Endodermal cell (in vitro differentiated cells): ENCODE measurements at regions not wholly inside any gene's neighbourhood (a gene's known extent, or its start where the extent isn't known, plus 50 kb on each side); places are given as distances from the start of the nearest gene placed in this dataset.
A peak's percentile ranks its signal among the peaks of the same experiment; 100 is the strongest.

ENCODE experiments used
- DNase-seq: peaks from one replicate; pipeline ENCODE4 v3.0.0-alpha.2; 2017
- H3K27ac ChIP-seq: 2 replicates; pipeline ENCODE4 v1.5.1; 2013; ENCODE audit warnings: mild to moderate bottlenecking, low read depth, low read length, moderate library complexity
- H3K27me3 ChIP-seq: 2 replicates; pipeline ENCODE4 v1.6.1; 2013; ENCODE audit warnings: mild to moderate bottlenecking, low read length, moderate library complexity; ENCODE audit not compliant: insufficient read depth, control insufficient read depth, poor library complexity, severe bottlenecking
- H3K36me3 ChIP-seq: 2 replicates; pipeline ENCODE4 v1.7.0; 2013; ENCODE audit warnings: mild to moderate bottlenecking, low read length, moderate library complexity; ENCODE audit not compliant: control insufficient read depth, insufficient read depth
- H3K4me1 ChIP-seq: one replicate; pipeline ENCODE4 v1.7.0; 2013; ENCODE audit warnings: low read length; ENCODE audit not compliant: control insufficient read depth, insufficient read depth
- H3K4me3 ChIP-seq: 2 replicates; pipeline ENCODE4 v1.5.1; 2013; ENCODE audit warnings: mild to moderate bottlenecking, low read length, moderate library complexity
- H3K9ac ChIP-seq: 2 replicates; pipeline ENCODE4 v1.6.1; 2013; ENCODE audit warnings: mild to moderate bottlenecking, low read length, moderate library complexity; ENCODE audit not compliant: poor library complexity, severe bottlenecking; ENCODE audit errors: extremely low read depth
- H3K9me3 ChIP-seq: 2 replicates; pipeline ENCODE4 v1.6.1; 2013; ENCODE audit warnings: mild to moderate bottlenecking, low read length, moderate library complexity; ENCODE audit not compliant: control insufficient read depth
- H3K27ac Mint-ChIP-seq: 2 replicates; pipeline ENCODE4 v1.8.0; 2020; ENCODE audit warnings: mixed read lengths
- H3K27me3 Mint-ChIP-seq: 2 replicates; pipeline ENCODE4 v1.8.0; 2021; ENCODE audit warnings: mild to moderate bottlenecking, mixed read lengths; ENCODE audit not compliant: insufficient read depth
- H3K36me3 Mint-ChIP-seq: 2 replicates; pipeline ENCODE4 v1.8.0; 2020; ENCODE audit warnings: low read depth, mixed read lengths
- H3K4me1 Mint-ChIP-seq: 2 replicates; pipeline ENCODE4 v1.8.0; 2020; ENCODE audit warnings: mixed read lengths
- H3K4me3 Mint-ChIP-seq: 2 replicates; pipeline ENCODE4 v1.8.0; 2020; ENCODE audit warnings: mild to moderate bottlenecking, moderate library complexity, mixed read lengths
- H3K9me3 Mint-ChIP-seq: 2 replicates; pipeline ENCODE4 v1.8.0; 2020; ENCODE audit warnings: mild to moderate bottlenecking, mixed read lengths
- WGBS, 2 experiments: methylation state at CpG; one replicate each; pipeline versions ENCODE4 v1.1.5 to v1.1.7; 2013; ENCODE audit warnings: missing lambda C conversion rate in 2 of 2, mixed read lengths in 1 of 2; ENCODE audit not compliant: insufficient coverage in 1 of 2, insufficient read length in 1 of 2; 5-methylcytosine and 5-hydroxymethylcytosine counted together
- TF ChIP-seq, protein P1 (sequence below): fragments of 200-600 bp; sonication (generic); conservative IDR thresholded peaks from 2 replicates; pipeline ENCODE4 v1.5.0; 2021; ENCODE audit warnings: antibody characterized with exemption, mild to moderate bottlenecking

GRCh38 chr14:73788701-73789551, 62.7 kb upstream of the PTGR2 start:
- Mint-ChIP-seq H3K27me3 (peaks cover 39% of the 10 kb centered on the region), H3K9me3 (no peaks in the 10 kb centered on the region), H3K27ac (no peak overlapping the region), H3K36me3 (no peaks in the 10 kb centered on the region), H3K4me3 (no peak overlapping the region), H3K4me1 (peaks cover 39% of the 10 kb centered on the region)
- no peak for DNase-seq
- no peaks in the 10 kb centered on the region for H3K27me3 ChIP-seq
- no peak overlapping the region for H3K9ac ChIP-seq
- TF ChIP-seq, protein P1, sequence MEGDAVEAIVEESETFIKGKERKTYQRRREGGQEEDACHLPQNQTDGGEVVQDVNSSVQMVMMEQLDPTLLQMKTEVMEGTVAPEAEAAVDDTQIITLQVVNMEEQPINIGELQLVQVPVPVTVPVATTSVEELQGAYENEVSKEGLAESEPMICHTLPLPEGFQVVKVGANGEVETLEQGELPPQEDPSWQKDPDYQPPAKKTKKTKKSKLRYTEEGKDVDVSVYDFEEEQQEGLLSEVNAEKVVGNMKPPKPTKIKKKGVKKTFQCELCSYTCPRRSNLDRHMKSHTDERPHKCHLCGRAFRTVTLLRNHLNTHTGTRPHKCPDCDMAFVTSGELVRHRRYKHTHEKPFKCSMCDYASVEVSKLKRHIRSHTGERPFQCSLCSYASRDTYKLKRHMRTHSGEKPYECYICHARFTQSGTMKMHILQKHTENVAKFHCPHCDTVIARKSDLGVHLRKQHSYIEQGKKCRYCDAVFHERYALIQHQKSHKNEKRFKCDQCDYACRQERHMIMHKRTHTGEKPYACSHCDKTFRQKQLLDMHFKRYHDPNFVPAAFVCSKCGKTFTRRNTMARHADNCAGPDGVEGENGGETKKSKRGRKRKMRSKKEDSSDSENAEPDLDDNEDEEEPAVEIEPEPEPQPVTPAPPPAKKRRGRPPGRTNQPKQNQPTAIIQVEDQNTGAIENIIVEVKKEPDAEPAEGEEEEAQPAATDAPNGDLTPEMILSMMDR: no peak
- H3K9me3 ChIP-seq: no peaks in the 10 kb centered on the region
- no peaks in the 10 kb centered on the region for H3K36me3 ChIP-seq
- no peak overlapping the region for H3K4me3 ChIP-seq
- WGBS, 2 experiments: 82 to 87% methylated on average over 3 to 6 of the region's 6 CpGs
- H3K4me1 ChIP-seq: peaks cover 10% of the 10 kb centered on the region
- H3K27ac ChIP-seq: no peak overlapping the region

- H3K27me3 ChIP-seq: no peaks in the 10 kb centered on the region
- H3K36me3 ChIP-seq: no peaks in the 10 kb centered on the region
- no peak for DNase-seq
- H3K4me1 ChIP-seq: peaks cover 10% of the 10 kb centered on the region
- no peak overlapping the region for H3K4me3 Mint-ChIP-seq
- WGBS, 2 experiments: 89 to 92% methylated on average over 2 to 4 of the region's 4 CpGs
- no peak overlapping the region for H3K4me3 ChIP-seq
- H3K36me3 Mint-ChIP-seq: no peaks in the 10 kb centered on the region
- peaks cover 46% of the 10 kb centered on the region for H3K4me1 Mint-ChIP-seq
- no peak overlapping the region for H3K27ac Mint-ChIP-seq
- no peaks in the 10 kb centered on the region for H3K9me3 Mint-ChIP-seq
- H3K9ac ChIP-seq: no peak overlapping the region
- H3K27me3 Mint-ChIP-seq: peaks cover 39% of the 10 kb centered on the region
- TF ChIP-seq, protein P1: no peak
- no peak overlapping the region for H3K27ac ChIP-seq
- no peaks in the 10 kb centered on the region for H3K9me3 ChIP-seq
Measured at GRCh38 chr14:73788317-73788598, 63.4 kb upstream of the PTGR2 start.

- Mint-ChIP-seq H3K36me3 (no peaks in the 10 kb centered on the region), H3K9me3 (no peaks in the 10 kb centered on the region), H3K4me1 (peaks cover 51% of the 10 kb centered on the region), H3K4me3 (peak overlapping the region; percentile 79), H3K27me3 (peaks cover 39% of the 10 kb centered on the region), H3K27ac (peak overlapping the region; percentile 94)
- no peaks in the 10 kb centered on the region for H3K27me3 ChIP-seq
- H3K36me3 ChIP-seq: no peaks in the 10 kb centered on the region
- no peak for DNase-seq
- WGBS, 2 experiments: 28 to 52% methylated on average over 5 to 17 of the region's 17 CpGs
- no peak overlapping the region for H3K27ac ChIP-seq
- H3K4me3 ChIP-seq: peak overlapping the region; percentile 84
- TF ChIP-seq, protein P1: no peak
- peak overlapping the region; percentile 62 for H3K9ac ChIP-seq
- H3K4me1 ChIP-seq: peaks cover 16% of the 10 kb centered on the region
- H3K9me3 ChIP-seq: no peaks in the 10 kb centered on the region
Measured at GRCh38 chr14:73787486-73788316, 63.9 kb upstream of the PTGR2 start.
